Suprapubic skin (tissue), 4 donors: ENCODE measurements at regions not wholly inside any gene's neighbourhood (a gene's known extent, or its start where the extent isn't known, plus 50 kb on each side); places are given as distances from the start of the nearest gene placed in this dataset.

Source experiments
- EP300 ChIP-seq: sonication (generic); formaldehyde crosslinking; IDR thresholded peaks from one replicate; pipeline ENCODE4 v1.6.1; 2017; ENCODE audit warnings: antibody characterized with exemption
- POLR2A ChIP-seq, 2 donors: fragments of 450-650 bp; IDR thresholded peaks; one replicate each; pipeline ENCODE4 v1.6.1; 2017; ENCODE audit warnings: antibody characterized with exemption in 2 of 2, mild to moderate bottlenecking in 2 of 2, moderate library complexity in 2 of 2
- POLR2AphosphoS5 ChIP-seq, 3 donors: sonication (generic); formaldehyde crosslinking; IDR thresholded peaks; one replicate each; pipeline ENCODE4 v1.6.1; 2017; ENCODE audit warnings: antibody characterized with exemption in 3 of 3
- TF ChIP-seq, protein P1 (sequence below), 2 donors: fragments of 200-600 bp in 1 of 2; fragments of 450-650 bp in 1 of 2; sonication (generic) in 1 of 2; IDR thresholded peaks; one replicate each; pipeline ENCODE4 v1.5.1; 2016 to 2019; ENCODE audit warnings: antibody characterized with exemption in 2 of 2, mild to moderate bottlenecking in 1 of 2, moderate library complexity in 1 of 2

DNA sequence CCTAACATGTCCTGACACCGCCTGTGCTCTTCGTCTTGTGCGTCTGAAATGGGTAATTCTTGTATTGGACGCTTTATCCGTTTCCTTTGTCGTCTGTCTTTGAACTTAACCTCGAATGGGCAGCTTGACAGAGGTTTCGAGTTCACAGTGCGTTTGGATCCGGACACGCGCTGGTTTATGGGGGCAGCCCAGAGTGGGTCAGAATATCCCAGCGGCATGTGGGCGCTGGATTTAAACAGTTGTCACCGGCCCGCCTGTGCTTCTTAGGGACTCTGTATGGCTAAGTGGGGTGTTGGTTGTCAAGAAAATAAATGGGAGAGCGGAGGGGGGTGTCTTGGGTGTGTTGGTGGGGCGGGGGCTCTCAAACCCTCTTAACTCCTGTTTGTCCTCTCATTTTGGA is 363.5 kb upstream of the AMELY start:
- TF ChIP-seq EP300 (no peak), POLR2AphosphoS5 (IDR thresholded peaks at IDR 0.05) (no peak), POLR2A (IDR thresholded peaks at IDR 0.05) (no peak)
- TF ChIP-seq, protein P1, sequence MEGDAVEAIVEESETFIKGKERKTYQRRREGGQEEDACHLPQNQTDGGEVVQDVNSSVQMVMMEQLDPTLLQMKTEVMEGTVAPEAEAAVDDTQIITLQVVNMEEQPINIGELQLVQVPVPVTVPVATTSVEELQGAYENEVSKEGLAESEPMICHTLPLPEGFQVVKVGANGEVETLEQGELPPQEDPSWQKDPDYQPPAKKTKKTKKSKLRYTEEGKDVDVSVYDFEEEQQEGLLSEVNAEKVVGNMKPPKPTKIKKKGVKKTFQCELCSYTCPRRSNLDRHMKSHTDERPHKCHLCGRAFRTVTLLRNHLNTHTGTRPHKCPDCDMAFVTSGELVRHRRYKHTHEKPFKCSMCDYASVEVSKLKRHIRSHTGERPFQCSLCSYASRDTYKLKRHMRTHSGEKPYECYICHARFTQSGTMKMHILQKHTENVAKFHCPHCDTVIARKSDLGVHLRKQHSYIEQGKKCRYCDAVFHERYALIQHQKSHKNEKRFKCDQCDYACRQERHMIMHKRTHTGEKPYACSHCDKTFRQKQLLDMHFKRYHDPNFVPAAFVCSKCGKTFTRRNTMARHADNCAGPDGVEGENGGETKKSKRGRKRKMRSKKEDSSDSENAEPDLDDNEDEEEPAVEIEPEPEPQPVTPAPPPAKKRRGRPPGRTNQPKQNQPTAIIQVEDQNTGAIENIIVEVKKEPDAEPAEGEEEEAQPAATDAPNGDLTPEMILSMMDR (IDR thresholded peaks at IDR 0.05), result no peak
